OCI-LY1 (cell line): ENCODE measurements at regions not wholly inside any gene's neighbourhood (a gene's known extent, or its start where the extent isn't known, plus 50 kb on each side); places are given as distances from the start of the nearest gene placed in this dataset.

Experiments used
- H2AFZ ChIP-seq: fragments of 200-600 bp; sonication (generic), shearing (Covaris generic); 2 replicates; pipeline ENCODE4 v1.6.0; 2014; ENCODE audit warnings: antibody characterized with exemption, mild to moderate bottlenecking, low read length
- H3F3A ChIP-seq: fragments of 200-600 bp; sonication (generic), shearing (Covaris generic); 2 replicates; pipeline ENCODE4 v1.6.0; 2014; ENCODE audit warnings: mild to moderate bottlenecking, antibody characterized with exemption, low read length, moderate library complexity; ENCODE audit not compliant: insufficient read depth
- H3K27ac ChIP-seq: fragments of 200-600 bp; sonication (generic); 2 replicates; pipeline ENCODE4 v1.5.1; 2014; ENCODE audit warnings: low read length, mixed run types, mild to moderate bottlenecking, low read depth; ENCODE audit not compliant: poor library complexity, severe bottlenecking
- H3K27me3 ChIP-seq: fragments of 200-600 bp; sonication (generic); 2 replicates; pipeline ENCODE4 v1.6.0; 2014; ENCODE audit warnings: antibody characterized with exemption, mild to moderate bottlenecking, low read length, moderate library complexity; ENCODE audit not compliant: insufficient read depth
- H3K36me3 ChIP-seq: fragments of 200-600 bp; sonication (generic); 2 replicates; pipeline ENCODE4 v1.6.1; 2014; ENCODE audit warnings: mild to moderate bottlenecking, antibody characterized with exemption, low read length, moderate library complexity, mixed read lengths; ENCODE audit not compliant: insufficient read depth
- H3K4me1 ChIP-seq: fragments of 200-600 bp; sonication (generic); 2 replicates; pipeline ENCODE4 v1.5.1; 2014; ENCODE audit warnings: mild to moderate bottlenecking, low read length, moderate library complexity; ENCODE audit not compliant: insufficient read depth, severe bottlenecking
- H3K4me2 ChIP-seq: fragments of 200-600 bp; sonication (generic), shearing (Covaris generic); 2 replicates; pipeline ENCODE4 v1.6.1; 2014; ENCODE audit warnings: low read length
- H3K4me3 ChIP-seq: fragments of 200-600 bp; sonication (generic); 2 replicates; pipeline ENCODE4 v1.5.1; 2014; ENCODE audit warnings: low read length, low read depth, mild to moderate bottlenecking, mixed read lengths; ENCODE audit not compliant: poor library complexity, severe bottlenecking
- H3K79me2 ChIP-seq: fragments of 200-600 bp; shearing (Covaris generic); 2 replicates; pipeline ENCODE4 v1.6.1; 2016; ENCODE audit warnings: mixed run types, low read length, mixed read lengths; ENCODE audit not compliant: insufficient read depth
- H3K9ac ChIP-seq: fragments of 200-600 bp; sonication (generic), shearing (Covaris generic); 2 replicates; pipeline ENCODE4 v1.6.1; 2014; ENCODE audit warnings: mild to moderate bottlenecking, low read length, mixed read lengths
- H3K9me2 ChIP-seq: fragments of 200-600 bp; sonication (generic), shearing (Covaris generic); 2 replicates; pipeline ENCODE4 v1.6.1; 2014; ENCODE audit warnings: low read depth, mild to moderate bottlenecking, low read length, mixed read lengths
- H3K9me3 ChIP-seq: fragments of 200-600 bp; shearing (Covaris generic); 2 replicates; pipeline ENCODE4 v1.6.1; 2014; ENCODE audit warnings: low read length, mixed read lengths
- H4K20me1 ChIP-seq: fragments of 200-600 bp; sonication (generic), shearing (Covaris generic); 2 replicates; pipeline ENCODE4 v1.6.0; 2016; ENCODE audit warnings: mild to moderate bottlenecking, low read length; ENCODE audit not compliant: insufficient read depth
- CTCF ChIP-seq: fragments of 200-600 bp; sonication (generic), shearing (Covaris generic); IDR thresholded peaks from 2 replicates; pipeline ENCODE4 v1.5.1; 2017; ENCODE audit warnings: mild to moderate bottlenecking, antibody characterized with exemption, low read length, moderate library complexity, mixed read lengths
- EZH2 ChIP-seq: fragments of 200-600 bp; sonication (generic), shearing (Covaris generic); IDR thresholded peaks from 2 replicates; pipeline ENCODE4 v1.8.0; 2017; ENCODE audit warnings: borderline replicate concordance, mixed run types, mild to moderate bottlenecking, antibody characterized with exemption, low read length, moderate library complexity, mixed read lengths

GRCh38 chr21:23949493-23949892, 1657.8 kb downstream of the MRPL39 start:
- no peaks in the 10 kb centered on the region for H3K9me2 ChIP-seq
- H3F3A ChIP-seq = no peaks in the 10 kb centered on the region
- no peak overlapping the region for H3K9ac ChIP-seq
- no peak overlapping the region for H2AFZ ChIP-seq
- H3K4me1 ChIP-seq = no peaks in the 10 kb centered on the region
- H3K4me3 ChIP-seq = no peak overlapping the region
- H3K4me2 ChIP-seq = no peak overlapping the region
- H3K36me3 ChIP-seq = no peaks in the 10 kb centered on the region
- no peak overlapping the region for H3K27ac ChIP-seq
- no peaks in the 10 kb centered on the region for H3K79me2 ChIP-seq
- TF ChIP-seq EZH2 (no peak), CTCF (no peak)
- H4K20me1 ChIP-seq = no peaks in the 10 kb centered on the region
- no peaks in the 10 kb centered on the region for H3K9me3 ChIP-seq
- no peaks in the 10 kb centered on the region for H3K27me3 ChIP-seq

GRCh38 chr21:23939369-23940065, 1667.8 kb downstream of the MRPL39 start:
- Histone ChIP-seq H4K20me1 (no peaks in the 10 kb centered on the region), H3K36me3 (no peaks in the 10 kb centered on the region), H3K9me3 (no peaks in the 10 kb centered on the region), H3K4me1 (no peaks in the 10 kb centered on the region), H3K27ac (no peak overlapping the region), H3K9me2 (no peaks in the 10 kb centered on the region), H3F3A (no peaks in the 10 kb centered on the region), H2AFZ (no peak overlapping the region), H3K4me2 (no peak overlapping the region), H3K9ac (no peak overlapping the region), H3K4me3 (no peak overlapping the region), H3K27me3 (no peaks in the 10 kb centered on the region), H3K79me2 (no peaks in the 10 kb centered on the region)
- TF ChIP-seq EZH2 = no peak

- Histone ChIP-seq H3K4me1 (no peaks in the 10 kb centered on the region), H3K9me3 (no peaks in the 10 kb centered on the region), H3K27ac (no peak overlapping the region), H3K4me3 (no peak overlapping the region), H2AFZ (no peak overlapping the region), H4K20me1 (no peaks in the 10 kb centered on the region), H3K9me2 (no peaks in the 10 kb centered on the region), H3K4me2 (no peak overlapping the region), H3K79me2 (no peaks in the 10 kb centered on the region), H3K9ac (no peak overlapping the region), H3F3A (no peaks in the 10 kb centered on the region), H3K36me3 (no peaks in the 10 kb centered on the region), H3K27me3 (no peaks in the 10 kb centered on the region)
- no peak for TF ChIP-seq EZH2
- TF ChIP-seq CTCF = no peak
Measured at GRCh38 chr21:23936991-23937390, 1670.3 kb downstream of the MRPL39 start.

- no peak overlapping the region for H3K4me3 ChIP-seq
- H3K79me2 ChIP-seq = no peaks in the 10 kb centered on the region
- no peaks in the 10 kb centered on the region for H3K9me2 ChIP-seq
- H3K27me3 ChIP-seq = no peaks in the 10 kb centered on the region
- no peak overlapping the region for H3K9ac ChIP-seq
- no peaks in the 10 kb centered on the region for H4K20me1 ChIP-seq
- TF ChIP-seq CTCF (peak; percentile 58; the same call in 1 of the 2 replicates), EZH2 (no peak)
- H3K9me3 ChIP-seq = no peaks in the 10 kb centered on the region
- H3F3A ChIP-seq = no peaks in the 10 kb centered on the region
- H3K4me1 ChIP-seq = no peaks in the 10 kb centered on the region
- no peak overlapping the region for H3K27ac ChIP-seq
- H2AFZ ChIP-seq = no peak overlapping the region
- H3K4me2 ChIP-seq = no peak overlapping the region
- no peaks in the 10 kb centered on the region for H3K36me3 ChIP-seq
Measured at GRCh38 chr21:23936224-23936623, 1671.1 kb downstream of the MRPL39 start.
